SH-SY5Y (cell line): ENCODE measurements at regions not wholly inside any gene's neighbourhood (a gene's known extent, or its start where the extent isn't known, plus 50 kb on each side); places are given as distances from the start of the nearest gene placed in this dataset.

Experiments used
- GATA2 ChIP-seq: IDR thresholded peaks from 2 replicates; pipeline ENCODE4 v1.6.1; 2011; ENCODE audit warnings: mild to moderate bottlenecking, low read depth, low read length
- GATA3 ChIP-seq: IDR thresholded peaks from 2 replicates; pipeline ENCODE4 v1.6.1; 2011; ENCODE audit warnings: low read depth, mild to moderate bottlenecking, low read length, moderate library complexity

DNA sequence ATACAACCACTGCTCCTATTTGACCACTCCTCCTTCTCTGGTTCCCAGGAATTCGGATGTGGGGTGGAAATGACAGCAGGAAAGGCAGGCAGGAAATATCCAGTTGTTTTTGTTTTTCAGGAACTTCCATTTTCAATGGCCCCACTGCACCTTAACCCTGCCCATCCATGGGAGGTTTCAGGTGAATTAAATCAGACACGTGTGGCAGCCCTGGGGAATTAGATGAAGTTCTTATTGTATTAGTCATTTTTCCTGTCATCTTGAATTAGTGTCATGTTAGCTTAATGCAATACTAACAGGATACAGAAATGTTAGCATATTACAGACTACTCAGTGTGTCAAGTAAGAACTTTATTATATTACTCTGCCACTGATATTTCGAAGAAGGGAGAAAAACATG, 146.4 kb downstream of the CHD9NB start:
- TF ChIP-seq GATA3, result no peak
- TF ChIP-seq GATA2, result no peak
